ENCODE measurements at regions not wholly inside any gene's neighbourhood (a gene's known extent, or its start where the extent isn't known, plus 50 kb on each side); places are given as distances from the start of the nearest gene placed in this dataset.

- Histone ChIP-seq H3K79me2 (ENCODE audit: insufficient read depth, low read length) (no peaks in the 10 kb centered on the region), H3K4me3 (ENCODE audit: low read depth, low read length, poor library complexity, severe bottlenecking) (peak overlapping the region; percentile 50), H3F3A (ENCODE audit: insufficient read depth, low read length) (no peaks in the 10 kb centered on the region), H3K4me2 (ENCODE audit: low read length) (peak overlapping the region; percentile 61), H3K9ac (ENCODE audit: low read length) (no peak overlapping the region; the same call in 1 of the 2 replicates), H3K36me3 (ENCODE audit: insufficient read depth, low read length) (no peaks in the 10 kb centered on the region), H3K27me3 (ENCODE audit: insufficient read depth, low read length) (no peaks in the 10 kb centered on the region), H3K4me1 (ENCODE audit: insufficient read depth, low read length, severe bottlenecking) (no peaks in the 10 kb centered on the region), H3K9me2 (ENCODE audit: low read depth, low read length) (no peaks in the 10 kb centered on the region), H3K27ac (ENCODE audit: low read depth, low read length, poor library complexity, severe bottlenecking) (no peak overlapping the region), H3K9me3 (ENCODE audit: low read length) (0 out of 2 replicates have a peak, but pooled peaks cover 2% of the 10 kb centered on the region), H4K20me1 (ENCODE audit: insufficient read depth, low read length) (no peaks in the 10 kb centered on the region), H2AFZ (ENCODE audit: low read length) (no peak overlapping the region)
- peak; percentile 74 for TF ChIP-seq CTCF (IDR thresholded peaks at IDR 0.05; ENCODE audit: low read length)
- no peak for TF ChIP-seq EZH2 (IDR thresholded peaks at IDR 0.05; ENCODE audit: borderline replicate concordance, low read length)
Measured at GRCh38 chr18:26621161-26622026, 73.0 kb upstream of the KCTD1 start.

GRCh38 chr18:26619350-26619749 is 71.0 kb upstream of the KCTD1 start:
- TF ChIP-seq CTCF (IDR thresholded peaks at IDR 0.05; ENCODE audit: low read length) = no peak
- TF ChIP-seq EZH2 (IDR thresholded peaks at IDR 0.05; ENCODE audit: borderline replicate concordance, low read length) = no peak
- no peak overlapping the region for H3K4me3 ChIP-seq (ENCODE audit: low read depth, low read length, poor library complexity, severe bottlenecking)
- no peaks in the 10 kb centered on the region for H3K9me2 ChIP-seq (ENCODE audit: low read depth, low read length)
- no peaks in the 10 kb centered on the region for H3K27me3 ChIP-seq (ENCODE audit: insufficient read depth, low read length)
- H3K36me3 ChIP-seq (ENCODE audit: insufficient read depth, low read length) = no peaks in the 10 kb centered on the region
- H2AFZ ChIP-seq (ENCODE audit: low read length) = no peak overlapping the region
- H3K27ac ChIP-seq (ENCODE audit: low read depth, low read length, poor library complexity, severe bottlenecking) = no peak overlapping the region
- H3K9me3 ChIP-seq (ENCODE audit: low read length) = no peaks in the 10 kb centered on the region
- no peaks in the 10 kb centered on the region for H3F3A ChIP-seq (ENCODE audit: insufficient read depth, low read length)
- no peaks in the 10 kb centered on the region for H3K79me2 ChIP-seq (ENCODE audit: insufficient read depth, low read length)
- H3K4me2 ChIP-seq (ENCODE audit: low read length) = no peak overlapping the region
- no peaks in the 10 kb centered on the region for H3K4me1 ChIP-seq (ENCODE audit: insufficient read depth, low read length, severe bottlenecking)
- H3K9ac ChIP-seq (ENCODE audit: low read length) = no peak overlapping the region
- H4K20me1 ChIP-seq (ENCODE audit: insufficient read depth, low read length) = no peaks in the 10 kb centered on the region

DNA sequence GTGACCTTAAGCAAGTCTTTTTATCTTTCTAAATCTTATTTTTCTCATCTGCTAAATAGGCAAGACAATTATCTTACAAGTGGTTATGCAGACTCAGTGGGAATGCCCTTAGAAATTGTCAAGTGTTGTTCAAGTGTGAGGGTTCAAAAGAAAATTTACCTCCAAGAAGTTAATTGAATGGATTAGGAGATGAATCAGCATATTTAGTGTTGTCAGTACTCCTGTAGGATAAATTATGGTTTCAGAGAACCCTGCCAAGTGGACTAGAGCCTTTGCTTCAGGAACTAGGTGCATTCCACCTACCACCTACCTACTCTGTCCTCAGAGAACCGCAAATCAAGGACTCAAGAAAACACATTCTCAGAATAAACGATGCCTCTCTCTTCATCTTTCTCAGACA is 69.8 kb upstream of the KCTD1 start:
- Histone ChIP-seq H3K27ac (ENCODE audit: low read depth, low read length, poor library complexity, severe bottlenecking) (no peak overlapping the region), H3K27me3 (ENCODE audit: insufficient read depth, low read length) (no peaks in the 10 kb centered on the region), H3K4me3 (ENCODE audit: low read depth, low read length, poor library complexity, severe bottlenecking) (no peak overlapping the region), H3K4me2 (ENCODE audit: low read length) (no peak overlapping the region), H3K9me3 (ENCODE audit: low read length) (no peaks in the 10 kb centered on the region), H3K36me3 (ENCODE audit: insufficient read depth, low read length) (no peaks in the 10 kb centered on the region), H2AFZ (ENCODE audit: low read length) (no peak overlapping the region), H3K9ac (ENCODE audit: low read length) (no peak overlapping the region), H3F3A (ENCODE audit: insufficient read depth, low read length) (no peaks in the 10 kb centered on the region), H3K9me2 (ENCODE audit: low read depth, low read length) (no peaks in the 10 kb centered on the region), H4K20me1 (ENCODE audit: insufficient read depth, low read length) (no peaks in the 10 kb centered on the region), H3K79me2 (ENCODE audit: insufficient read depth, low read length) (no peaks in the 10 kb centered on the region), H3K4me1 (ENCODE audit: insufficient read depth, low read length, severe bottlenecking) (no peaks in the 10 kb centered on the region)
- no peak for TF ChIP-seq EZH2 (IDR thresholded peaks at IDR 0.05; ENCODE audit: borderline replicate concordance, low read length)
- no peak for TF ChIP-seq CTCF (IDR thresholded peaks at IDR 0.05; ENCODE audit: low read length)
